Retinal pigment epithelial cell (primary cell): ENCODE measurements at regions not wholly inside any gene's neighbourhood (a gene's known extent, or its start where the extent isn't known, plus 50 kb on each side); places are given as distances from the start of the nearest gene placed in this dataset.

Experiments
- DNase-seq: peaks from one replicate; pipeline ENCODE4 v3.0.0-alpha.2; 2010; ENCODE audit warnings: low read depth
- H3K4me3 ChIP-seq: 2 replicates; pipeline ENCODE4 v1.5.1; 2011; ENCODE audit warnings: mild to moderate bottlenecking, low read length, control low read depth, moderate library complexity
- TF ChIP-seq, protein P1 (sequence below): conservative IDR thresholded peaks from 2 replicates; pipeline ENCODE4 v1.5.1; 2011; ENCODE audit warnings: low read depth, low read length, control low read depth, inconsistent platforms

DNA sequence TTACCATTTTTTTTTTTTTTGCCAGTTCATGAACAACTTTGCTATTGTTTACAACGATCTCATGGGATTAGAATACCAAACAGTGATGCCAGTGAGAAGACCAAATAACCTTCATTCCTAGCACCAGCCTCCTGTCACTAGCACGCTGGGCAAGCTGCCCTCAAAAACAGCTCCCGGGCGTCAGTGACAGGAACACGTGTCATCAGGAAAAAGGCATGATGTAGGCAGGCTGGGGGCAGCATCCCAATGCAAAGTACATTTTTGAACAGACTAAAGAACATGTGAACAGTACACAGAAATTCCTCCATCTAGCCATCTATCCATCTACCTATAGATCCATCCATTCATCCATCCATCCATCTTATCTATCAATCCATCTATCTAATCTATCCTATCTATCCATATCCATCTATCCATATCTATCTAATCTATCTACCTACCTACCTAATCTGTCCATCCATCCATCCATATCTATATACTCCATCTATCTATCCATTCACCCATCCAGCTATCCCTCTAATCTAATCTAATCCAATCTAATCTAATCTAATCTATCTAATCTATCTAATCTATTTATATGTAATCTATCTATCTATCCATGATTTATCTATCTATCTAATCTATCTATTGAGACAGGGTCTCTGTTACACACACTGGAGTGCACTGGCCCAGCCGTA, 378.5 kb downstream of the SHANK2 start:
- H3K4me3 ChIP-seq: no peak overlapping the region
- TF ChIP-seq, protein P1, sequence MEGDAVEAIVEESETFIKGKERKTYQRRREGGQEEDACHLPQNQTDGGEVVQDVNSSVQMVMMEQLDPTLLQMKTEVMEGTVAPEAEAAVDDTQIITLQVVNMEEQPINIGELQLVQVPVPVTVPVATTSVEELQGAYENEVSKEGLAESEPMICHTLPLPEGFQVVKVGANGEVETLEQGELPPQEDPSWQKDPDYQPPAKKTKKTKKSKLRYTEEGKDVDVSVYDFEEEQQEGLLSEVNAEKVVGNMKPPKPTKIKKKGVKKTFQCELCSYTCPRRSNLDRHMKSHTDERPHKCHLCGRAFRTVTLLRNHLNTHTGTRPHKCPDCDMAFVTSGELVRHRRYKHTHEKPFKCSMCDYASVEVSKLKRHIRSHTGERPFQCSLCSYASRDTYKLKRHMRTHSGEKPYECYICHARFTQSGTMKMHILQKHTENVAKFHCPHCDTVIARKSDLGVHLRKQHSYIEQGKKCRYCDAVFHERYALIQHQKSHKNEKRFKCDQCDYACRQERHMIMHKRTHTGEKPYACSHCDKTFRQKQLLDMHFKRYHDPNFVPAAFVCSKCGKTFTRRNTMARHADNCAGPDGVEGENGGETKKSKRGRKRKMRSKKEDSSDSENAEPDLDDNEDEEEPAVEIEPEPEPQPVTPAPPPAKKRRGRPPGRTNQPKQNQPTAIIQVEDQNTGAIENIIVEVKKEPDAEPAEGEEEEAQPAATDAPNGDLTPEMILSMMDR: no peak
- DNase-seq: no peak

DNA sequence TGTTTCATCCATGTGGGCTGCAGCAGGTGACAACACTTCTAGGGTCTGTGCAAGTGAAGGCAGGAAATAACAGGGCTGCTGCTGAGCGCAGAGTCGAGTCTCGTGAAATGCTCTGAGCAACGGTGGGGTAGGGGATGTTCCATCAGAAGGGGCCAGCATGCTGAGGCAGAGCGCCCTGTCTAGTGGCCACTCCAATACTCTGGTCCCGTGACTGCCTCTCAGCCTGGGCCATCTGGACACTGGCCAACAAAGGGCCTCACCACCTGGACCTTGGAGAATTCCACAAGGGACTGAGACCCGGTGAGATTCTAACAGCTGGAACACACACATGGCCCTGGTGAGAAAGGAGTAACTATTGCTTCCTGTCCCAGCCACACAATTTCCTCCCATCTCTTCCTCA, 375.7 kb downstream of the SHANK2 start:
- H3K4me3 ChIP-seq: no peak overlapping the region
- TF ChIP-seq, protein P1: no peak
- DNase-seq: no peak

DNA sequence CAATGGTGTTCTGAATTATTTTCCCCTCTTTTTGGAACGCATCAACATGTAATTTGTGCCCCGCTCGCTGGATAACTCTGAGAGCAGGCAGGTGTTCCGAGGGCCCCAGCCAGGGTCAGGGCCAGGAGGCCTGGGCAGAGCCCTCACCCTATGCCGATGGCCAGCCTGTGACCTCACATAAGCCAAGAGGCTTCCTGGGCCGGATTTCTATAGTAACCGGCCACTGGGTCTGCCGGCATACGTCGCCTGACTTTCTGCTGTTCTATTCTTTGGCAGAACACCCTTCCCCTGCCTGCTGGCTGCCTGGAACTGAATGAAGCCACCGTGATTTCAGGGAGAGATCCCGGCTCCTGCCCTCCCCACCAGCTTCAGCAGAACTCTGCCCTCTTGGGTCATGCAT, 375.2 kb downstream of the SHANK2 start:
- no peak for DNase-seq
- TF ChIP-seq, protein P1: no peak
- no peak overlapping the region for H3K4me3 ChIP-seq

DNA sequence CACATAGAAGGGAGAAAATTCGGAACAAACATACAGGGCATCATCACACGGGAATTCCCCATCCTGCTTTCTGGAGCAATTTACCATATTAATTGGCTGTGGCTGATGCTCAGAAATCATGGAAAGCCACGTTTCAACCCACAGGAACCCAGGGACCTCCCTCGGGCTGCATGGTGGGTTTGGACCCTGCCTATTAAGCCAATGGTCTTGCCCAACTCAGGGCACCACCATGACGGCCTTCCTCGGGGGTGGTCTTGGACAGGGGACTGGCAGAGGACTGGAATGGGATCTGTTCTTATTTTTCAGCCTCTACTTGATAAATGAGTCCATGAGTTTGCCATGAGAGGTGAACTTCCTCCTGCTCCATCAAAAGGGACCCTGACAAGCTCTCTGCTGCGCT, 374.0 kb downstream of the SHANK2 start:
- H3K4me3 ChIP-seq: no peak overlapping the region
- DNase-seq: no peak
- TF ChIP-seq, protein P1: no peak

DNA sequence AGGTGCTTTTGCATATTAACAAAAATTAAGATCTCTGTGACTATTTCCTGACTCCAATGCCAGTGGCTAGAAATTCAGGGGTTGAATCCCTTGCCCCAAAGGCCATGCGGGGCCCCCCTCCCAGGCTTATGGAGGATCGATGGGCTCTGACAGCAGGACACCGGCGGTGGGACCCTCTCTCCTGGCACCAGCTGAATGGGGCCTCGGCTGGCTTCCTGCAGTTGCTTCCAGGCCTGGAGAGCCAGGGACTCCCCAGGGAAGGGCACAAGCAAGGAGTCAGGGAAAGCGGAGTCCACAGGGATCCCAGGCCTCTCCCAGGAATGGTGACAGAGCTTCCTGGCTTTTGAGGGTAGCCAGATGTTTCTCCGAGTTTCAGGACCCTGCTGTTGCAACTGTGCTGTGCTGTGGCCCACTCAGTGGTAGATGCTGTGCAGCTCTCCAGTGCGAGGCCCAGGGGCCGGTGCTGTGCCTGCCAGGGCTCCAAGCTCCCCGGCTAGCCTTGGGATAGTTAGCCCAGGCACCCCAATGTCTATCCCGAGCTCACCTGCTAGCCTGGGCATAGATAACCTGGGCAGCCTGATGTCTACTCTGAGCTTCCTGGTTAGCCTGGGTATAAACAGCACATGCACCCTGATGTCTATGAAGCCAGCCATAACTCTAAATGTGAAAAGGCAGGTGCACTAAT, 372.6 kb downstream of the SHANK2 start:
- no peak for DNase-seq
- TF ChIP-seq, protein P1: no peak

DNA sequence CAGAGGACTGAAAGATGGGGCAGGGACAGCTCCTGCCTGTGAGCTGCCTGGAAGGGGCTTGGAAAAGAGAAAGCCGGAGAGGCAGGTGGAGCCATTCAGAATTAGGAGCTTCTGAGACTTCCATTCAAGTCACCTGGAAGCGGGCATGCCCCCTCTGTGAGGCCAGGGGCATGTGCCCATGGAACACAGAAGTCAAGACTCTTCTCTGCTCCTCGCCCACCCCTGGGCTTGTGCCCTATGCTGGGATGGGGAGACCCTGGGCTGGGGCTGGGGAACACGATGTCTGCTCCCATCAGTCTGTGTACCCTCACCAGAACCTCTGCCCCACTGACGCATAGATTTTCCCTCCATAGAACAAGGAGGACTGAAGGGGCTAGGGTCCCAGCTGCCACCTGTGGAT, 372.0 kb downstream of the SHANK2 start:
- TF ChIP-seq, protein P1: no peak
- H3K4me3 ChIP-seq: no peak overlapping the region
- DNase-seq: no peak

More for the DNA sequence above, 372.6 kb downstream of the SHANK2 start:
- H3K4me3 ChIP-seq: no peak overlapping the region
